Stimulated activated CD8-positive, alpha-beta memory T cell treated with anti-CD3 and anti-CD28 coated beads, Interleukin-15, amount 100 ng/mL, for 48 hours (primary cell): ENCODE measurements at regions not wholly inside any gene's neighbourhood (a gene's known extent, or its start where the extent isn't known, plus 50 kb on each side); places are given as distances from the start of the nearest gene placed in this dataset.

ENCODE experiments used
- DNase-seq, 2 donors: peaks; one replicate each; pipeline ENCODE4 v3.0.0-alpha.2; 2020; ENCODE audit warnings: low read depth in 2 of 2

DNA sequence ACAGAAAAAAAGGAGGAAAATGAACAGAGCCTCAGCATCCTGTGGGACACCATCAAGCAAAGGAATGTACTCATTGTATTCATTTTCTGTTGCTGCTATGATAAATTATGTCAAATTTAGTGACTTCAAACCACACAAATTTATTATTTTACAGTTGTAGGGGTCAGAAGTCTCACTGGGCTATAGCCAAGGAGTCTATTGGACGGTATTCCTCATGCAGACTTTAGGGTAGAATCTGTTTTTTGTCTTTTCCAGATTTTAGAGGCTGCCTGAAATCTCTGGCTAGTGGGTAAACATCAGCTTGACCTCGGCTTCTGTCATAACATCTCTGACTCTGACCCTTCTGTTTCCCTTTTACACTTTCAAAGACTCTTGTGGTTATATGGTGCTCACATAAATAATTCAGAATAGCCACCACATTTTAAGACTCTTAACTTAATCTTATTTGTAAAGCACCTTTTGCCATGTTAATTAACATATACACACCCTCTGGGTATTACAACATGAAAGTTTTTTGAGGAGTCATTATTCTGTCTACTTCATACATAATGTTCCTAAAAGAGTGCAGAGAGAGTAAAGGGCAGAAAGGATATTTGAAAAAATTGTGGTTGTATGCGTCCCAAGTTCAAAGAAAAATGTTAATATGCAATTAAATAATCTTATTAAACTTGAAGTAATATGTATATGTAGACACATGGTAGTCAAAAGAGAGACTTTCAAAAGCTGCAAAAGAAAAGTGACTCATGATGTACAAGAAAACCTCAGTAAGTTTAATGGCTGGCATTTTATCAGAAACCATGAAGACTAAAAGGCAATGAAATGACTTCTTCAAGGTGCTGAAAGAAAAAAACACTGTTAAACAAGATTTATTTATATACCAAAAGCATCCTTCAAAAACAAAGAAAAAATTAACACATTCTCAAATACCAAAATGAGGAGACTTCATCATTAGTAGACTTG lies 70.8 kb upstream of the MEOX2 start:
- no peak for DNase-seq

DNA sequence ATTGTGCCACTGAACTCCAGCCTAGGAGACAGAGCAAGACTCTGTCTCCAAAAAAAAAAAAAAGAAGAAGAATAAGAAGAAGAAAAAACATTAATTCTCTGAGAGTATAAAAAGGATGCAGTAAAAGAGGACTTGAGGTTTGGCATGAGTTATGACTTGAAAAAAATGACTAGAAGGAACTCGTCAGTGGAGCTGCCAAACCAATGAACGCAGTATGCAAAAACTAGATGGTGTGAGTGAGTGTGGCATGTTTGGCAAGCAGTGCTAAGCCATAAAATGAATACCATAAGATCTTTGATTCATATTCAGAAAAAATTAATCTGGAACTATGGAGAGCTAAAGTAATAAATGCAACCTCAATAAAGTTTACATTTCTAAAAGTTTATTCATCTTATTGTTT lies 68.6 kb upstream of the MEOX2 start:
- no peak for DNase-seq

DNA sequence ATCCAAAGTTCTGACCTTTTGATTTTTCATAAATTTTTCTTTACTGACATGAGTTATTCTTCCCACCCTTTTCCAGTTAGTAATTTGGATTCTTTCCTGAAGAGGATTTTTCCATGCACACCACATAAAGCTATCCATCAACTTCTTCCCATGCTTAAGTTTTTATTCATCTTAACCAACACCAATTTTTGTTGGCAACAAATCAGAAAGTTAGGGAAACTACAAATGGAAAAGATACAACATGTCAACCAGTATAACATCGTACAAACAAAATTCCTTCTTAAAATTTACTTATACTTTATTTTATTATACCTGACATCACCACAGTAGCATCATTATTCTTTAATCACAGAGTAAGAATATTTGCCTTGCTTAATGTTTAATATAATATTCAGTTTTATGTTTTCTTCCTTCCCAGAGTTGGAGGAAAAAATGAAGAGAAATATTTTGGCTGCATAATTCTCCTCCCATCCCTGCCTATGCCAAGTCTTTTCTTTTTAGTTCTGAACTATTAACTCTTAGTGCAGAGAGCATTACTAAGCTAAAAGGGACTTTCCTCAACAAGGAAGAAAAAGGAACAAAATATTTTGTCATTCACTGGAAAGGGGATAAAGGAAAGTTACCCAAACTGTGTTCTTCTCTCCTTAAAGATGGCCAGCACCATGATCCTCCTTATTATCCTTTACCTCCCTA lies 67.5 kb upstream of the MEOX2 start:
- DNase-seq, result no peak

DNA sequence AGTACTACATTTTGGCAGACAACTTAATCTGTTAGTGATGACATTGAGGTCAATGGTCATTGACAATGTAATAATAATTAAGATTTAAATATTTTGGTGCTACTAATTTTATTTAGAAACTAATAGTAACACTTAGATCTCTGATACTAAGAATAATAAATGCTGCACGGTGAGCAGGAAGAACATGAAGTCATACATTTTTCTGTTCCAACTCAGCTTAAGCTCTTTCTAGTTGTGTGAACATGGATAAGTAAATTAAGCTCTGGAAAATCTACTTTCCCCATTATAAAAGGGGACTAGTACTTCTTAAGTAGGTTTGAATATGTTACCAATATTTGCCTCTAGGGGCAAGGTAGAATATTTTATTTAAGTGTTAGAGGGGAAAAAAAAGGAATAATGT lies 65.9 kb upstream of the MEOX2 start:
- DNase-seq, result no peak

DNA sequence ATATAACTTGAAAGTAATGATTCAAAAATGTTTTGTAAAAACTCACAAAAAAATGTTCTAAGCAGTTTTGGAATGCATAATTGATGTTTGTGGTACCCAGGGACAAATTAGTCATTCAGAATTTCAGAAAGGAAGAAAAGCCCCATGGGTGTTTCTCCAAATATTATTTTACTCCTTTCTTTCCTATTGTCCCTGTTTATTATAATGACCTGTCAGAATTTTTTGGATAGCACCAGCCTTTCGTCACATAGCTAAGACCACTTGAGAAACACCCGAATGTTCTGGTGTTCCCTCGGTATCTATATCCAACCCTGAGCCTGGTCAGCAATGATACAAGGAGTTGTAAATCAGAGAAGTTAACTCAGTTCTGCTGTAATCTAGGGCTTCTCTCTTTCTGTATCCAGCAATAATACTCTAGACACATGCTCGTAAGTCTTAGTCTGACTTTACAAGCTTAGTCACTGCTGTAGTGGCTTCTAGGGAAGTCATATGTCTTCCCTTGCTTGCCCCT lies 64.8 kb upstream of the MEOX2 start:
- no peak for DNase-seq

DNA sequence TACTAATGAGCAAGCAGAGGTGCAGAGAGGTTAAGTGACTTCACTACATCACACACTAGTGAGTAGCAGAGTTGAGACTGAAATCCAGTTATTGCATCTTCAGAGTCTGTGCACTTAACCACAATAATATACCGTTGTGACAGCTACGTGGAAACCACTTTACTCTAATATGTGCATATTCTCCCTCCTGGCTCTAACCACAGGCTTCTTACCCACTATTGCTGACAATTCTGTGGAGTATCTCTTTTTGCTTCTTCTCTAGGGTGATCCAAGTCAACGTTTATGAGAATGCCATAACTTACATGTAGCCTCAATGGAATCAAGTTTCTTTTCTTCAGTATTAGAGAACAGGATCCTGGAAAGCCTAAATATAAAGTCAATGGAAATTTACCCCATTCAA lies 64.2 kb upstream of the MEOX2 start:
- DNase-seq, result no peak

DNA sequence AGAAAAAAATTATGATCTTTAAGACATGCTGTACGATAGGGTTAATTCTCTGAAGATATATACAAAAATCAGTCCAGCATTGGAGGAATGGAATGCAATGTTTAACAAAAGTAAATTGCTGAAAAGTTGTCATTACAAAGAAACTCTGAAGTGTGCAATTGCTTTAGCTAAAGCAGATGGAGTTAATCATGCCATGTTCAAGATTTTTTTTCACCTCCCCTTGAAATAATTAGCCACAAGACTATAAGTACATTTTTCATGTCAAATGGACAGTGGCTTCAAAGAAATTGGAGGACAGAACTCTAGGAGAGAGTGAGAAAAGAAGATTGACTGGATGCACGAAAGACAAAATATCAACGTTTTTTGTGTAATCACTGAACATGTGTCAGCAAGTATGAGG lies 63.1 kb upstream of the MEOX2 start:
- no peak for DNase-seq

DNA sequence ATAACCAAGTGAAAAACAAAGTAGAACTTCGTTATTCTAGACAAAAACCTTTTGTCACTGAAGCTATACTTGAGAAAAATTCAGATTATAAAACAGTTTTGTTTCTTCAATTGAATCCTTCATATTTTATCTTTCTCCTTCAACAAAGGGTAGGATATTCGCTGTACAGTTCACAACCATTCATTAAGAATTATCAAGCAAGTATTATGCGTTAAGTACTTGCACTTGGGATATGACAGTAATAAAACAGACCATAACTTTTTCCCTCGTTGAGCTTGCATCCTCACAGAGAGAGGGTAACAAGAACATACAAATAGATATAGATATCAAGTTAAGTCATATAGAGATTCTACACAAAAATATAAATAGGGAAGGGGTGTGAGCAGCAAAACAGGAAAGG lies 61.2 kb upstream of the MEOX2 start:
- DNase-seq, result no peak

DNA sequence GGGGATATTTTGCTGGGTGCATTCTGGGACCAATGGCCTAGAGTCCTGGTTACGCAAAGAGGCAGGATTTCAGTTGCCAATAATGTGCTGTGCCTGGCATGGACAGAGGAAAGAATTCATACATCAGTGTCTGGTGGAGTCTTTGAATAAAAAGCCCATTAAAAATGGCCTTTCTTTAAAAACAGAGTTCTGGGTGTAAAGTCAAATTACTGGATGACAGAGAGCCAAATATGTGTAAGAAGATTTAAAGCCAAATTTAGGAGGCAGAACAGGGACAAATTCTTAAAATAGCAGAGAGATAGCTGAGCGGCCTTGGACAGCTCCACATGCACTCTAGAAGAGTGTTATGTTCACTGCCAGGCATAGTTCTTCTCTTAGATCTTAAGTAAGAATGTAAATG lies 60.8 kb upstream of the MEOX2 start:
- DNase-seq, result no peak

DNA sequence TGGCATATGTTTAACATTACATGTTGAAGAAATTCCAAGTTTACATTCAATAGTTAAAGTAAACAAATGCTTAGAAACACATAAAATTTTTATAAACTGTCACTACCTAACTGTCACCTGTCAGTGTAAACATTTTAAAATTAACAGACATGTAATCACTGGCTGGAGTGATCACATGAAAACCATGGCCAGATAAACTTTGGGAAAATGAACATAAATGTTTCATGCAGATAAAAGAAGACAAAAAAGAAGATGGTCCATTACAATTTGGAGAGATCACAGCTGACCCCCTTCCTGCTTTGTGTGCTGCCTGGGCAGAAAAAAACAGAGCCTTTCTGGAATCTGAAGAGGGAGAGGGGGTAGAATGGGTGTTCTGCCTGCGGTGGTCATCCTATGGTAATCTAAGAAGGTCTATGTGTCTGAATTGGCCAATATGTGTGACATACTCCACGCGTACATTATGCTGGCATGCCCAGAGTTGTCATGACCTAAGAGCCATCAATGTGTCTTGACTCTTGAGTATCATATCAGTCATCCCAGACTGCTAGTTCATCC lies 57.5 kb upstream of the MEOX2 start:
- no peak for DNase-seq

DNA sequence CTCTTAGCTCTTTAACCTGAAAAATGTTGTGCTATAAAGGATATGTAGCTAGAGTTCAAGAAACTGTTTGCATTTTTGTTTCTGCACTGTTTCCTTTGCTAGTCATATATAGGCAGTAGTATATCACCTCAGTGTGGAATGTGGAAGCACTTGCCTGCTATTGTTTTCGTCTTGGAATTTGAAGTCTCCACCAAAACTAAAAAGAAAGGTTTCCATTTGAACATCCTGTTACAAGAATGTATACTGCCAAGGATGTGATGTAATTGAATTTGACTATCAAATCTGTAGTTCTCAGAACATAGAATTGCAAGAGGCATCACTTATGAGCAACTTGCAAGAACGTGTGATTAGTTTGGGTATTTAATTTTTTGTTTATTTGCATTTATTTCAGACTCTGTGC lies 51.1 kb upstream of the MEOX2 start:
- DNase-seq, result no peak
